Epithelial cell of esophagus (primary cell): ENCODE measurements at regions not wholly inside any gene's neighbourhood (a gene's known extent, or its start where the extent isn't known, plus 50 kb on each side); places are given as distances from the start of the nearest gene placed in this dataset.

ENCODE experiments used
- DNase-seq: peaks from one replicate; pipeline ENCODE4 v3.0.0; 2010; ENCODE audit warnings: low read depth
- H3K4me3 ChIP-seq: 2 replicates; pipeline ENCODE4 v1.5.1; 2011; ENCODE audit warnings: mild to moderate bottlenecking, low read length, control low read depth
- TF ChIP-seq, protein P1 (sequence below): IDR thresholded peaks from 2 replicates; pipeline ENCODE4 v1.5.1; 2011; ENCODE audit warnings: low read depth, mild to moderate bottlenecking, low read length, control low read depth, inconsistent platforms; ENCODE audit not compliant: insufficient read depth; ENCODE audit errors: missing control alignments

DNA sequence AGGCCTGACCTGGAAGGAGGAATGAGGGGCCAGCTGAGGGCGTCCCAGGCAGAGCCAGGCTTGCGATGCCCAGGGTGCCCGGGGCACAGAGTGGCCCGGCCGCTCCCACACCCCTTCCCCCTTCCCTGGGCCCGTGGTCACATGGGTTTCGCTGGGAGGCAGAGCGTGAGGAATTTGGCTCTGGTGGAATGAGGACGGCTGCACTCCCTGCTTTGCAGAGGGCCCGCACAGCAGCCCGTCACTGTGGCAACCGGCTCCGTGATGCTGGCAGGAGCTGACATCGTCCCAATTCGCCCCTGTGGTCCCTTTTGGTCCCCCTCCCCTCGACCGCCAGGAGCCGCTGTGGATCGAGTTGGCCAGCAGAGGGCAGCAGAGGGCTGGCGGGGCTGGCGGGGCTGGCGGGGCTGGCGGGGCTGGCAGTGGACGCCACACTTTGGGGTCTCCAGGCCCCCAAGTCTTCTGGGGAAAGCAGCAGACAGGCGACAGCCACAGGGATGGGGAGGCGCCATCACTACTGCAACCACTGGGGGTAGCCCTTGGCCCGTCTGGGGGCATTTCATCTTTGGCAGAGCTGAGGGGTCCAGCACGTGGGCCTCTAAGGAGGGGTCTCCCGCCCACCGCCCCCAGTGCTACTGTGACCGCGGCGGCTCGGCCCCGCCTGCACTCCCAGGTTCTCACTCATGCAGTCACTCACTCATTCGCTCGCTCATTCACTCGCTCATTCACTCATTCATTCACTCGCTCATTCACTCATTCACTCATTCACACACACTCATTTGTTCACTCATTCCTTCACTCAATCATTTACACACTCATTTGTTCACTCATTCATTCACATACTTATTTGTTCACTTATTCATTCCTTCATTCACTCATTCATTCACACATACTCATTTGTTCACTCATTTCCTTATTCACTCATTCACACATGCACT is 49.7 kb upstream of the BHLHE23 start:
- no peak overlapping the region for H3K4me3 ChIP-seq
- no peak for DNase-seq
- TF ChIP-seq, protein P1, sequence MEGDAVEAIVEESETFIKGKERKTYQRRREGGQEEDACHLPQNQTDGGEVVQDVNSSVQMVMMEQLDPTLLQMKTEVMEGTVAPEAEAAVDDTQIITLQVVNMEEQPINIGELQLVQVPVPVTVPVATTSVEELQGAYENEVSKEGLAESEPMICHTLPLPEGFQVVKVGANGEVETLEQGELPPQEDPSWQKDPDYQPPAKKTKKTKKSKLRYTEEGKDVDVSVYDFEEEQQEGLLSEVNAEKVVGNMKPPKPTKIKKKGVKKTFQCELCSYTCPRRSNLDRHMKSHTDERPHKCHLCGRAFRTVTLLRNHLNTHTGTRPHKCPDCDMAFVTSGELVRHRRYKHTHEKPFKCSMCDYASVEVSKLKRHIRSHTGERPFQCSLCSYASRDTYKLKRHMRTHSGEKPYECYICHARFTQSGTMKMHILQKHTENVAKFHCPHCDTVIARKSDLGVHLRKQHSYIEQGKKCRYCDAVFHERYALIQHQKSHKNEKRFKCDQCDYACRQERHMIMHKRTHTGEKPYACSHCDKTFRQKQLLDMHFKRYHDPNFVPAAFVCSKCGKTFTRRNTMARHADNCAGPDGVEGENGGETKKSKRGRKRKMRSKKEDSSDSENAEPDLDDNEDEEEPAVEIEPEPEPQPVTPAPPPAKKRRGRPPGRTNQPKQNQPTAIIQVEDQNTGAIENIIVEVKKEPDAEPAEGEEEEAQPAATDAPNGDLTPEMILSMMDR, result peak; percentile 63
